SK-N-SH treated with all-trans-retinoic acid at 6 μM for 48 hours (cell line): ENCODE measurements at regions not wholly inside any gene's neighbourhood (a gene's known extent, or its start where the extent isn't known, plus 50 kb on each side); places are given as distances from the start of the nearest gene placed in this dataset.

Experiments
- ATAC-seq: fragments of 200-7000 bp; cut with Tn5 transposase; 3 replicates; pipeline ENCODE4 v1.9.1; 2020; ENCODE audit warnings: mild to moderate bottlenecking, moderate library complexity
- ARNTL ChIP-seq: fragments of 450-650 bp; formaldehyde crosslinking; IDR thresholded peaks from 2 replicates; pipeline ENCODE4 v1.5.0; 2020; ENCODE audit warnings: low read depth, mild to moderate bottlenecking, moderate library complexity, borderline replicate concordance
- BACH2 ChIP-seq: fragments of 250-450 bp; sonication (Bioruptor Pico); IDR thresholded peaks from 2 replicates; pipeline ENCODE4 v1.9.0; 2021; ENCODE audit warnings: mild to moderate bottlenecking, borderline replicate concordance
- ESRRG ChIP-seq: fragments of 250-450 bp; sonication (Bioruptor Pico); IDR thresholded peaks from 2 replicates; pipeline ENCODE4 v1.6.1; 2021; ENCODE audit warnings: mild to moderate bottlenecking
- GLIS3 ChIP-seq: fragments of 250-450 bp; sonication (Bioruptor Pico); IDR thresholded peaks from 2 replicates; pipeline ENCODE4 v1.5.0; 2020; ENCODE audit warnings: mild to moderate bottlenecking, moderate library complexity
- ISL1 ChIP-seq: fragments of 250-450 bp; sonication (Bioruptor Pico); IDR thresholded peaks from 2 replicates; pipeline ENCODE4 v2.1.2; 2022; ENCODE audit warnings: mild to moderate bottlenecking, moderate library complexity
- OSR1 ChIP-seq: fragments of 250-450 bp; sonication (Bioruptor Pico); IDR thresholded peaks from 2 replicates; pipeline ENCODE4 v1.8.0; 2022; ENCODE audit warnings: moderate library complexity, mild to moderate bottlenecking, inconsistent platforms
- PPARA ChIP-seq: fragments of 250-450 bp; sonication (Bioruptor Pico); IDR thresholded peaks from 2 replicates; pipeline ENCODE4 v1.5.0; 2020; ENCODE audit warnings: mild to moderate bottlenecking, borderline replicate concordance
- RARB ChIP-seq: fragments of 250-450 bp; sonication (Bioruptor Pico); IDR thresholded peaks from 2 replicates; pipeline ENCODE4 v1.8.0; 2021; ENCODE audit warnings: mild to moderate bottlenecking, moderate library complexity
- SNAI2 ChIP-seq: fragments of 250-450 bp; sonication (Bioruptor Pico); IDR thresholded peaks from 2 replicates; pipeline ENCODE4 v1.5.0; 2020; ENCODE audit warnings: mild to moderate bottlenecking, moderate library complexity
- TCF4 ChIP-seq: fragments of 250-450 bp; sonication (Bioruptor Pico); IDR thresholded peaks from 2 replicates; pipeline ENCODE4 v1.8.0; 2021; ENCODE audit warnings: mild to moderate bottlenecking, moderate library complexity, borderline replicate concordance
- TOX ChIP-seq: fragments of 250-450 bp; sonication (Bioruptor Pico); IDR thresholded peaks from 2 replicates; pipeline ENCODE4 v1.8.0; 2021; ENCODE audit warnings: mild to moderate bottlenecking, moderate library complexity, borderline replicate concordance
- ZC3H10 ChIP-seq: fragments of 250-450 bp; sonication (Bioruptor Pico); IDR thresholded peaks from 2 replicates; pipeline ENCODE4 v1.5.1; 2021; ENCODE audit warnings: mild to moderate bottlenecking, moderate library complexity
- ZNF565 ChIP-seq: fragments of 450-650 bp; formaldehyde crosslinking; conservative IDR thresholded peaks from 2 replicates; pipeline ENCODE4 v1.5.0; 2020; ENCODE audit warnings: low read depth, mild to moderate bottlenecking, moderate library complexity
- ZNF70 ChIP-seq: fragments of 450-650 bp; formaldehyde crosslinking; IDR thresholded peaks from 2 replicates; pipeline ENCODE4 v1.5.0; 2020; ENCODE audit warnings: mild to moderate bottlenecking, moderate library complexity
- ZNF8 ChIP-seq: fragments of 450-650 bp; formaldehyde crosslinking; IDR thresholded peaks from 2 replicates; pipeline ENCODE4 v1.5.0; 2020; ENCODE audit warnings: mild to moderate bottlenecking, moderate library complexity
- TF ChIP-seq, protein P1 (sequence below): fragments of 250-450 bp; sonication (Bioruptor Pico); IDR thresholded peaks from 2 replicates; pipeline ENCODE4 v1.8.0; 2020; ENCODE audit warnings: mild to moderate bottlenecking, moderate library complexity, borderline replicate concordance
- TF ChIP-seq, protein P2 (sequence below): fragments of 250-450 bp; sonication (Bioruptor Pico); IDR thresholded peaks from 2 replicates; pipeline ENCODE4 v1.5.1; 2020; ENCODE audit warnings: low read depth, mild to moderate bottlenecking, moderate library complexity
- TF ChIP-seq, protein P3 (sequence below): fragments of 250-450 bp; sonication (Bioruptor Pico); IDR thresholded peaks from 2 replicates; pipeline ENCODE4 v1.5.0; 2020; ENCODE audit warnings: mild to moderate bottlenecking, moderate library complexity
- TF ChIP-seq, protein P4 (sequence below): fragments of 250-450 bp; sonication (Bioruptor Pico); IDR thresholded peaks from 2 replicates; pipeline ENCODE4 v1.5.1; 2021; ENCODE audit warnings: mild to moderate bottlenecking, moderate library complexity
- TF ChIP-seq, protein P5 (sequence below): fragments of 250-450 bp; sonication (Bioruptor Pico); IDR thresholded peaks from 2 replicates; pipeline ENCODE4 v1.8.0; 2021; ENCODE audit warnings: low read depth, mild to moderate bottlenecking, moderate library complexity, borderline replicate concordance

DNA sequence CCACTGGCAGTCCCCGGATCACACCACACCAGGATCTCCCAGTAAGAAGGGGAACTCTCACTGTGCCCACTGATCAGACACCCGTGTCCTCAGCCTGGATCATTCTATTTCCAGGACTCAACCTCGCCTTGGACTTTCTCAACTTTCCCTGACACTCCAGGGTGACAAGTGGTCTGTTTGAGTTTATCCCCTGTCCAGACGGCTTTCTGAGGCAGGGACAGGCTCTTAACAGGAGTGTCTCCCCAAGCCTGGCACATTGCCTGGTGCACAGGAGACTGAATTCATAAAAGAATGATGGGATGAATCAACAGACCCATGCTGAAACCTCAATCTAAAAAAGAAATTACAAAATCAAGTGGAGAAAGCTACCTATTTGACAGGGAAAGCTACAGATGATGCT lies 606.6 kb downstream of the EFNB2 start (continued):
- TF ChIP-seq, protein P1, sequence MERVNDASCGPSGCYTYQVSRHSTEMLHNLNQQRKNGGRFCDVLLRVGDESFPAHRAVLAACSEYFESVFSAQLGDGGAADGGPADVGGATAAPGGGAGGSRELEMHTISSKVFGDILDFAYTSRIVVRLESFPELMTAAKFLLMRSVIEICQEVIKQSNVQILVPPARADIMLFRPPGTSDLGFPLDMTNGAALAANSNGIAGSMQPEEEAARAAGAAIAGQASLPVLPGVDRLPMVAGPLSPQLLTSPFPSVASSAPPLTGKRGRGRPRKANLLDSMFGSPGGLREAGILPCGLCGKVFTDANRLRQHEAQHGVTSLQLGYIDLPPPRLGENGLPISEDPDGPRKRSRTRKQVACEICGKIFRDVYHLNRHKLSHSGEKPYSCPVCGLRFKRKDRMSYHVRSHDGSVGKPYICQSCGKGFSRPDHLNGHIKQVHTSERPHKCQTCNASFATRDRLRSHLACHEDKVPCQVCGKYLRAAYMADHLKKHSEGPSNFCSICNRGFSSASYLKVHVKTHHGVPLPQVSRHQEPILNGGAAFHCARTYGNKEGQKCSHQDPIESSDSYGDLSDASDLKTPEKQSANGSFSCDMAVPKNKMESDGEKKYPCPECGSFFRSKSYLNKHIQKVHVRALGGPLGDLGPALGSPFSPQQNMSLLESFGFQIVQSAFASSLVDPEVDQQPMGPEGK (CRISPR knock-in tag): no peak
- no peak for TF ChIP-seq RARB (CRISPR knock-in tag)
- no peak for TF ChIP-seq ZNF565 (CRISPR knock-in tag)
- TF ChIP-seq, protein P2, sequence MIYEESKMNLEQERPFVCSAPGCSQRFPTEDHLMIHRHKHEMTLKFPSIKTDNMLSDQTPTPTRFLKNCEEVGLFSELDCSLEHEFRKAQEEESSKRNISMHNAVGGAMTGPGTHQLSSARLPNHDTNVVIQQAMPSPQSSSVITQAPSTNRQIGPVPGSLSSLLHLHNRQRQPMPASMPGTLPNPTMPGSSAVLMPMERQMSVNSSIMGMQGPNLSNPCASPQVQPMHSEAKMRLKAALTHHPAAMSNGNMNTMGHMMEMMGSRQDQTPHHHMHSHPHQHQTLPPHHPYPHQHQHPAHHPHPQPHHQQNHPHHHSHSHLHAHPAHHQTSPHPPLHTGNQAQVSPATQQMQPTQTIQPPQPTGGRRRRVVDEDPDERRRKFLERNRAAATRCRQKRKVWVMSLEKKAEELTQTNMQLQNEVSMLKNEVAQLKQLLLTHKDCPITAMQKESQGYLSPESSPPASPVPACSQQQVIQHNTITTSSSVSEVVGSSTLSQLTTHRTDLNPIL (CRISPR knock-in tag): no peak
- no peak for TF ChIP-seq ZNF70
- no peak for TF ChIP-seq ZC3H10 (CRISPR knock-in tag)
- TF ChIP-seq, protein P3, sequence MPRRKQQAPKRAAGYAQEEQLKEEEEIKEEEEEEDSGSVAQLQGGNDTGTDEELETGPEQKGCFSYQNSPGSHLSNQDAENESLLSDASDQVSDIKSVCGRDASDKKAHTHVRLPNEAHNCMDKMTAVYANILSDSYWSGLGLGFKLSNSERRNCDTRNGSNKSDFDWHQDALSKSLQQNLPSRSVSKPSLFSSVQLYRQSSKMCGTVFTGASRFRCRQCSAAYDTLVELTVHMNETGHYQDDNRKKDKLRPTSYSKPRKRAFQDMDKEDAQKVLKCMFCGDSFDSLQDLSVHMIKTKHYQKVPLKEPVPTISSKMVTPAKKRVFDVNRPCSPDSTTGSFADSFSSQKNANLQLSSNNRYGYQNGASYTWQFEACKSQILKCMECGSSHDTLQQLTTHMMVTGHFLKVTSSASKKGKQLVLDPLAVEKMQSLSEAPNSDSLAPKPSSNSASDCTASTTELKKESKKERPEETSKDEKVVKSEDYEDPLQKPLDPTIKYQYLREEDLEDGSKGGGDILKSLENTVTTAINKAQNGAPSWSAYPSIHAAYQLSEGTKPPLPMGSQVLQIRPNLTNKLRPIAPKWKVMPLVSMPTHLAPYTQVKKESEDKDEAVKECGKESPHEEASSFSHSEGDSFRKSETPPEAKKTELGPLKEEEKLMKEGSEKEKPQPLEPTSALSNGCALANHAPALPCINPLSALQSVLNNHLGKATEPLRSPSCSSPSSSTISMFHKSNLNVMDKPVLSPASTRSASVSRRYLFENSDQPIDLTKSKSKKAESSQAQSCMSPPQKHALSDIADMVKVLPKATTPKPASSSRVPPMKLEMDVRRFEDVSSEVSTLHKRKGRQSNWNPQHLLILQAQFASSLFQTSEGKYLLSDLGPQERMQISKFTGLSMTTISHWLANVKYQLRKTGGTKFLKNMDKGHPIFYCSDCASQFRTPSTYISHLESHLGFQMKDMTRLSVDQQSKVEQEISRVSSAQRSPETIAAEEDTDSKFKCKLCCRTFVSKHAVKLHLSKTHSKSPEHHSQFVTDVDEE: no peak

DNA sequence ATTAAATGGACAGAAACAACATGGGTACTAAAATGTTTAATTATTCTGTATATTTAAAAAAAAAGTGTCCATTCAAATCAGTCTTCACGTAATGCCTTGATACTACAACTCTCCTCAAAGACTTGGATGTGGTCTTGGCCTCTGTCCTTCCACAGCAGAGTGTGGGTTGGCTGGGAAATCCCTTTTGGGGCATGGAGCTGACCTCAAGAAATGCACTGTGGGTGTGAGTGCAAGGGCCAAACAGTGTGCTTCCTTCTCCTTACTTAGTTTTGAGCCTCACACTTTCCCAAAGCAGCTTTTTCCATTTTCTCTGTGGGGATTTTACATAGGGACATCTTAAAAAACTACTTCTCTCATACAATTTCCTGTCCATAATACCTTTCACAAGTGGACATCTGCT lies 607.4 kb downstream of the EFNB2 start:
- no peak for TF ChIP-seq ESRRG (CRISPR knock-in tag)
- TF ChIP-seq TOX (CRISPR knock-in tag): no peak
- no peak for TF ChIP-seq TCF4 (CRISPR knock-in tag)
- TF ChIP-seq ARNTL: no peak
- TF ChIP-seq ISL1 (CRISPR knock-in tag): no peak
- ATAC-seq: no peak

DNA sequence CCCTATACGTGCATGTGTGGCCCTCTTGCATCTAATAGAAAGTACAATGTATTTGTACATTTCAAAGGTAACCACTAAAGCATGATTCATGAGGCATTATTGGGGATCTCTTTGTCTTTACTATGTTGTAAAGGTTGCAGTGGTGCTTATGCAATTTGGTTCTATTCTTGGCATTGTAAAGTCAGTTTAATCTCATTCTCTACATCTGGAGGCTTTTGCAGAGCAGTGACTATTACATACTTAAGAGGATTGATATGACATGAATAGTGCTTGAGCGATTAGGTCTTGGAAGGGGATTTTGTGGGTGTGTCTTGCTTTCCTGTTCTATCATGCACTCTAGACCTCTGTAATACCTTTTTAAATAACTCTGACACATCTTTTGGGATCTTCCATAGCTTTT lies 610.0 kb downstream of the EFNB2 start:
- ATAC-seq: no peak
- TF ChIP-seq TCF4 (CRISPR knock-in tag) (no peak), ZNF8 (no peak), ZNF565 (CRISPR knock-in tag) (no peak), OSR1 (CRISPR knock-in tag) (no peak), ZC3H10 (CRISPR knock-in tag) (no peak), SNAI2 (CRISPR knock-in tag) (no peak), BACH2 (CRISPR knock-in tag) (no peak), ZNF70 (no peak), RARB (CRISPR knock-in tag) (no peak), ESRRG (CRISPR knock-in tag) (no peak), TOX (CRISPR knock-in tag) (no peak), GLIS3 (CRISPR knock-in tag) (no peak), PPARA (CRISPR knock-in tag) (no peak), ISL1 (CRISPR knock-in tag) (no peak)
- TF ChIP-seq, protein P1 (CRISPR knock-in tag): no peak
- TF ChIP-seq, protein P4, sequence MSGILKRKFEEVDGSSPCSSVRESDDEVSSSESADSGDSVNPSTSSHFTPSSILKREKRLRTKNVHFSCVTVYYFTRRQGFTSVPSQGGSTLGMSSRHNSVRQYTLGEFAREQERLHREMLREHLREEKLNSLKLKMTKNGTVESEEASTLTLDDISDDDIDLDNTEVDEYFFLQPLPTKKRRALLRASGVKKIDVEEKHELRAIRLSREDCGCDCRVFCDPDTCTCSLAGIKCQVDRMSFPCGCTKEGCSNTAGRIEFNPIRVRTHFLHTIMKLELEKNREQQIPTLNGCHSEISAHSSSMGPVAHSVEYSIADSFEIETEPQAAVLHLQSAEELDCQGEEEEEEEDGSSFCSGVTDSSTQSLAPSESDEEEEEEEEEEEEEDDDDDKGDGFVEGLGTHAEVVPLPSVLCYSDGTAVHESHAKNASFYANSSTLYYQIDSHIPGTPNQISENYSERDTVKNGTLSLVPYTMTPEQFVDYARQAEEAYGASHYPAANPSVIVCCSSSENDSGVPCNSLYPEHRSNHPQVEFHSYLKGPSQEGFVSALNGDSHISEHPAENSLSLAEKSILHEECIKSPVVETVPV (CRISPR knock-in tag): no peak
- TF ChIP-seq, protein P5, sequence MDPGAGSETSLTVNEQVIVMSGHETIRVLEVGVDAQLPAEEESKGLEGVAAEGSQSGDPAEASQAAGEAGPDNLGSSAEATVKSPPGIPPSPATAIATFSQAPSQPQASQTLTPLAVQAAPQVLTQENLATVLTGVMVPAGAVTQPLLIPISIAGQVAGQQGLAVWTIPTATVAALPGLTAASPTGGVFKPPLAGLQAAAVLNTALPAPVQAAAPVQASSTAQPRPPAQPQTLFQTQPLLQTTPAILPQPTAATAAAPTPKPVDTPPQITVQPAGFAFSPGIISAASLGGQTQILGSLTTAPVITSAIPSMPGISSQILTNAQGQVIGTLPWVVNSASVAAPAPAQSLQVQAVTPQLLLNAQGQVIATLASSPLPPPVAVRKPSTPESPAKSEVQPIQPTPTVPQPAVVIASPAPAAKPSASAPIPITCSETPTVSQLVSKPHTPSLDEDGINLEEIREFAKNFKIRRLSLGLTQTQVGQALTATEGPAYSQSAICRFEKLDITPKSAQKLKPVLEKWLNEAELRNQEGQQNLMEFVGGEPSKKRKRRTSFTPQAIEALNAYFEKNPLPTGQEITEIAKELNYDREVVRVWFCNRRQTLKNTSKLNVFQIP (CRISPR knock-in tag): no peak
- TF ChIP-seq, all 23 proteins: peak for 0
